HG02840 (cell line): ENCODE measurements at regions not wholly inside any gene's neighbourhood (a gene's known extent, or its start where the extent isn't known, plus 50 kb on each side); places are given as distances from the start of the nearest gene placed in this dataset.

Experiments used
- ATAC-seq: cut with Tn5 transposase; IDR thresholded peaks from one replicate; pipeline ENCODE4 v1.9.1; 2021; ENCODE audit warnings: mild to moderate bottlenecking, moderate library complexity, moderate number of reproducible peaks; ENCODE audit not compliant: unreplicated experiment, low FRiP score

GRCh38 chr9:129235041-129235930 lies 57.2 kb upstream of the IER5L start:
- no peak for ATAC-seq

GRCh38 chr9:129234491-129234890 lies 56.4 kb upstream of the IER5L start:
- no peak for ATAC-seq

- no peak for ATAC-seq
Measured at GRCh38 chr9:129232839-129233591, 55.0 kb upstream of the IER5L start.

- no peak for ATAC-seq
Measured at GRCh38 chr9:129231759-129232158, 53.7 kb upstream of the IER5L start.

- no peak for ATAC-seq
Measured at GRCh38 chr9:129231022-129231739, 53.1 kb upstream of the IER5L start.

GRCh38 chr9:129230302-129230701 lies 52.2 kb upstream of the IER5L start:
- ATAC-seq: no peak
